GM18502 (cell line): ENCODE measurements at regions not wholly inside any gene's neighbourhood (a gene's known extent, or its start where the extent isn't known, plus 50 kb on each side); places are given as distances from the start of the nearest gene placed in this dataset.

Experiments used
- ATAC-seq: cut with Tn5 transposase; IDR thresholded peaks from one replicate; pipeline ENCODE4 v1.9.1; 2021; ENCODE audit warnings: mild to moderate bottlenecking; ENCODE audit not compliant: unreplicated experiment, poor library complexity

DNA sequence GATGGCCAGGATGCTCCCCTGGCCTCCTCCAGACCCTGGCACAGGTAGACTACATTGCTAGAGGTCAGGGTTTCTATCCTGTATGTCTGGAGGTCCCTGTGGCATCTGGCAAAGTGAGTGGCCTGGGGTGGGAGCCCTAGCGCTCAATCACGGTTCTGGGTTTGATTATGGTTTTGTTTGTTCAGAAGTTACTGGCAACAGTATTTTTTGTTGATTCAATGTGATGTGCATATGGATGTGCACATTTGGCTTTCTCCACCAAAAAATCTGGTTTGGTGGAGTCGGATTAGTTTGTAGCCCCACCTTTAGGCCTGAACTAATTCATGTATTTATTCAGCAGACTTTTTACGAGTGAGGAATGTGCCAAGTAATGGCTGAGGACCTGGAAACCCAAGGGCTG lies 109.7 kb downstream of the VEGFA start:
- no peak for ATAC-seq

DNA sequence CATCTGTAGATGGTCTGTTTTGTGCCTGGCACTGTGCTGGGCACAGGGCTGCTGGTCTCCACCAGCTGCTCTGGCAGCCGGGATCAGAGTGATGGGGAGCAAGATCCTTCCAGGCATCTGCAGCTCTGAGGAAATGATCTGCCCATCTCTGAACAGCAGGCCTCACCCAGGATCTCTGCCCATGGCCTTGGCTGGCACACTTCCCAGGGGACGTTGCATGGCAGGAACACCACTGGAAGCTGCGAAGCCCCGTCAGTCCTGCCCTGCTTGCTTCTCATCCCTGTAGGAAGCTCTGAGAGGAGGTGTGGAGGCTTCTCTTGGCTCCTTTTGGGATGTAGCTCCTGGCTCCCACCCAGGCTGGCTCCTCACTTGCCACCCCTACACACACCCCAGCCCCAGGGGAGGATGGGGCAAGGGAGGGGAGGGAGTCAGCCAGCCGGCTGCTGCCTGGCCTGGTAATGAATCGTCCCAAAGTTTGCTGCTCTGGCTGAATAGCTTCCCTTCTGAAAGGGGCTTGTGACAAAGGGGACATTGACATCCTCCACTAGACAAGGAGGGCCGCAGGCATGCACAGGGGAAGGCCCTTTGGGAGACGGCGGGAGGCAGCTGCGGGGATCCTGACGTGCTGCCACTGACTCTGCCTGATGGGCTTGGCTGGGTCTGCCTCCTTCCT lies 108.9 kb downstream of the VEGFA start:
- no peak for ATAC-seq

DNA sequence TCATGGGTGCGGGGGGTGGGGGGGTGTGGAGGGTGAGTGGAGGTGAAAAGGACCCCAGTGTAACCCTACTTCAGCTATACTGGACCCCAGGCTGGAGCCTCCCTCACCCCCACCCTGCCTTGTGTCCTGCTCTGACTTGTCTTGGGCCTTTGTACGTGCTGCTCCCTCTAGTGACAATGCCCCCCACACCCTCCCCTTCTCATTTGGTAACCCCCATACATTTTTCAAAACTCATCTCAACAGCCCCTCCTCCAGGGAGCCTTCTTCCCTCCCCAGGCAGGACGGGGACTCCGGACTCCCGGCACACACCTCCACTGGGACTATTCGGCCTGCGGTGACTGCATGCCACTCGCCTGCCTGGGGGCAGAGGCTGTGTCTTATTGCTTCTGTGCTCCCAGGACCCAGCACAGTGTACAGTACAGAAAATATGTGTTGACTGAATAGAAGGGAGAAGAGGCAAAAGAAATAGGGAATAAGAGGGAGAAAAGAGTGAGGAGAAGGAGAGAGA lies 108.2 kb downstream of the VEGFA start:
- no peak for ATAC-seq

DNA sequence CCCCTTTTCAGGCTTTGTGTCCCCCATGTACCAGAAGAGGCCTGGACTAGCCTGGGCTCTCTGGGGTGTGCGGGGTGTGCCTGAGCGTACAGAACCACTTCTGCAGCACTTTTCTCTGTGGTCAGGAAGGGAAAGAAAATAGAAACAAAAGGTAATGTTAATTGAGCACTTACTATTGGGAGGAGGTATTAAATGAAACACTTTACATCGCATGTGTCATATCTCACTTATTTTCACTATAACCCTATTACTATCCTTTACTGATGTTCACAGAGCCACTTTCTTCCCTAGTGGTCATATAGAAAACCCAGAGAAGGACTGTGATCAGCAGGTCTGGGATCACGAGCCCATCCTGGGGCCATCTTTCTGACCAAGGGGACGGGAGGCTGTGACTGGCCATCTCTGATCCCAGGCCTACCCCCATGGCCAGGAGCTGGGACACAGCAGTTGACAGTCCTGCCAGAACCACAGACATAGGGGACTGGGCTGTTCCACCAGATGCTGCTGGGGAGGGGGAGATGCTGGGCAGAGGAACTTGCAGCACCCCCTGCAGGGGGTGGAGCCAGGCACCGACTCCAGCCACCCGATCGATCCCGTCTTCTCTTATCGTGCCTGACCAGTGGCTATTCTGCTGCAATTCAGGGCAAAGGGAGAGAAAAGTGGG lies 107.6 kb downstream of the VEGFA start:
- ATAC-seq, result no peak

DNA sequence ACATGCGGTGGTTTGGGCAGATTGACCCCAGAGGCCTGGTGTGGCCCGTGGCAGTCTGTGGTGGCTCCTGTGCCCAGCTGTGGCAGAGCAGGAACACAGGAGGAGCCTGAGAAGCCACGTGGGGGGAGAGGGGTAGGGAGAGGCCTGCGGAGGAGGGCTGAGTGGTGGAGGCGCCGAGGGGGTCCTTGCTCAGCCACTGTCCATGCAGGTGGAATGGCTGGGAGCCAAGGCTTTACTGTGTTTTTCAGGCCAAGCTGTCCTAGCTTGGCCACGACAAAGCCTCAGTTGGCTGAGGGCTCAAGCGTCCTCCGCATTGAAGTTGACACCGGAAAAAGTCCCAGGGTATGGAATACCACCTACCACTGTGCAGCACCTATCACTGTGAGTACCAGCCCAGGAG lies 107.0 kb downstream of the VEGFA start:
- ATAC-seq, result no peak

DNA sequence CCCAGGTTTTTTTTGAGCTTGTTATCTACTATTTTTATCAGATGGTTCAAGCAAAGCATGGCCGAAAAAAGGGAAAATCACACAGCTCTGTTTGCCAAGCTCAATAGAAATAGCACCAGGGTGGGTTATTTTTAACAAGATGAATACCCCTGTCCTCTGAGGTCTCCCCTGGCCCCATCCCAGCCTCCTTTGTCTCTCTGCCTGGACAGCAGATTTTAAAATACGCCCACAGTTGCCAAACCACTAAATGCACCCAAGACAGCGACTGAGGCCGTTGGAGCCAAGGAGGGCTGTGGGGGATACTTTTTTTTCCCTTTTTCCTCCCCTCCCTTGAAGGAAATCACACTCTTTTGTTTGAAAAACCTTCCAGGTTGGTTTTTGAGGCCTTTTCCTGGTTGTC lies 106.6 kb downstream of the VEGFA start:
- no peak for ATAC-seq

DNA sequence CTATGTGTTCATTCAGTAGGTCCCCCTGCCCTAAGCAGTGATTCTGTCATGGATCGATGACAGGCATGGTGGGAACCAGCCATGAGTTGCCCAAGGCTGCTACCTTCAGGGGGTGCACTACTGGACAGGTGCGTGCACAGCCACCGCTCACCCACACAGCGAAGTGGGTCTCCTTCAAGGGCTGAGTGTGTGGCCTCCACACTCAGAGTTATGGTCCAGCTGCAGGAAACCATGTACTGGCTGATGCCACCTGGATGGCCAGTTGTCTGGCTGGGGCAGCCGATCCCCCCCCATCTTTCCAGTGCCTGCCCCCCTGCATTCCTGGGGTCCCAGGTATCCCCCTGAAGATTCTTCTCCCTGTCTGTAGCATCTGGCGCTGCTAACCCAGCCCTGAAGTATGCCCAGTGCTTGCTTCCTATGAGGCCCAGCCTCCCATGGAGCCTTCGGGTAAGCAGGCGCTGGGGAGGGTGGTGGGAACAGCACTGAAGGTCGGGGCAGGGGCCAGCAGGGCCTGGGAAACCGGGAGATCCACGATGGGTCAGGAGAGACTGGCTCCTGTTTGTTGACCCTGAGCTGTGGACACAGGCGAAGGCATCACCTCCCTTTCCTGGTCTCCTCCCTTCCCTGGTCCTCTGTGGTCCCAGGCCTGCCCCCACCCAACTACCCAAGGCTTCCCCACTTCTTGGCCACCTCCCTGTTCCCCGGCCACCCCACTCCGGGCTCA lies 106.0 kb downstream of the VEGFA start:
- ATAC-seq, result no peak

DNA sequence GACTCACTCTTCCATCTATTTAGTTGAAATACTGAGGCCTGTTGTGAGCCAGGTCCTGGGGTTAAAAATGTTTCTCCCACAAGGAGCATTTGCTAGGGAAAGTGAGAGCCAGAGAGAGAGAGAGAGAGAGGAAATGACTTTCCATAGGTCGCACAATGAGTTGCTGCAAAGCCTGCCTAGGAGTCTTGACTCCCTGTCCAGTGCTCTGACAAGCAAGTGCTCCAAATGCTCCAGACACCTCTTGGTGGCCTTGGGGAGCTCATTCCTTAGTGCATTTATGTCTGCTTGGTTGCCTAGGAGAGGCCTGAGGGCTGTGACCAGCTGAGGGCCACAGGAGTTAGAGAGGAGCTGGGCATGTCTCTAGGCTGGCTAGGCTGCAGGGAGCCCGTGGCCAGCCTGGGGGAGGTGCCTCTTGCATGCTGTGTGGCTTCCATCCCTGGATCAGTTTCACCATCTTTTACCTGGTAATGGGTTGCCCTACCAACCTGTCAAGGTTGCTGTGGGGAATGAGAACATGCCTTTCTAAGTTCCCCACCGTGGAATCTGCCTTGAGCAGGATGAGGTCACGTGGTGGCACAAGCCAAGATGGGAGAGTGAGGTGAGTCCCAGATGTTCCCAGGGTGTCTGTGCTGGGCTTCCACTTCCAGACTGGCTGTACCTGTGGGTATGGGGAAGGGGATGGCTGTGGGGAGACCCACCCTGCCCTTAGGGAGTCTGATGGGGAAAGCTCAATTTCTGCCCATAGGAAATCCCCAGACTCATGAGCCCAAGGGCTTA lies 105.0 kb downstream of the VEGFA start:
- no peak for ATAC-seq

DNA sequence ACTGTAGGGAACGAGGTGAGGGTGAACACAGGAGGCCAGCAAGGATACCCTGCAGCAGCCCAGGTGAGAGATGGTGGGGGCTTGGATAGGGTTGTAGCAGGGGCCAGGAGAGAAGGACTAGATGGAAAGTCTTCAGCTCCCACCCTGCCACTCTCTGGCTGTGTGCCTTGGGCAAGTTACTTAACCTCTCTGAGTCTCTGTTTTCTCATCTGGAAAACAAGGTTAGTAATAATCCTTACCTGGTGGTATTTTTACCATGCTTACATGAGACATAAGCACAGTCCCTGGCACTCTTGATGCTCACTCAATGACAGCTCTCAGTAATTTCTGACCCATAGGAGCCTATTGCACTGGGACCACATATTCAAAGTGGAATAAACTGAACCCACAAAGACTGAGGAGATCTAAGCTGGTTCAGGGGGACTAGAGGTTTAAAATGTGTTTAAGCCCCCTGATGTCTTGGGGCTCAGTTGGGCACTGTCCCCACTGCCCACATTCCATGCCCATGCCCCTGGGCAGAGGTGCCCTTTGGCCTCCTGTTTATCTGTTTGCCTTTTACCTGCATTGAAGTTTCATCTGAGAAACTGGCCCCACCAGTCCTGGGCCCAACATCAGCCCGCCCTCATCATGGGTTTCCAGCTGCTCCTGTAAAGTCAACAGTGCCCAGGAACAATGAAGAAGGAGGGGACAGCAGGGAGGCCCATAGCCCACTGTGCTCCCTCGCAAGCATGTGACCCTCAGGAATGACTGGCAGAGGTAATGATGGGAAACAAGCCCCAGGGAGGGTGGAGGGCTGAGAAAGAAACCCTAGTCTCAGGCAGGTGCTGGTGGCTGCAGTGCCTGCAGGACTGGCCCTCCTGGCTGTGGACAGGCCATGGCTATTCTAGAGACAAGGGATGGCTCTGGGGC lies 104.0 kb downstream of the VEGFA start:
- ATAC-seq, result no peak

DNA sequence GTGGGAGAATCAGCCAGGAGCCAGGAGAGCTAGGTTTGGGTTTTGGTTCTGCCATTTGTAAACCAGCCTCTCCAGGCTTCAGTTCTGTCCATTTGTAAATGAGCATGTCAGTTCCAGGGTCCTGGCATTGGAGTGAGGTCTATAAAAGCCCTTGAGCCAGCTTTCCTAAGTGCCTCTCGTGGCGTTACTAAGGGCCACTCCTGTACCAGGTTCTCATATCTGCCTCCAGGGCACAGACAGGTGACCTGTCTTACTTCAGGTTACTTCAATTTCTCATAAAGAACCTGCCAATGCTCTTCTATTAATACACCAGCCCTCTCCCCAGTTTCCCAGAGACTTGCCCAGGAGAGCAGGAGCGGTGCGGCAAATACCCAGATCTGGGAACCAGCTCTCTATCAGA lies 101.9 kb downstream of the VEGFA start:
- ATAC-seq, result no peak

DNA sequence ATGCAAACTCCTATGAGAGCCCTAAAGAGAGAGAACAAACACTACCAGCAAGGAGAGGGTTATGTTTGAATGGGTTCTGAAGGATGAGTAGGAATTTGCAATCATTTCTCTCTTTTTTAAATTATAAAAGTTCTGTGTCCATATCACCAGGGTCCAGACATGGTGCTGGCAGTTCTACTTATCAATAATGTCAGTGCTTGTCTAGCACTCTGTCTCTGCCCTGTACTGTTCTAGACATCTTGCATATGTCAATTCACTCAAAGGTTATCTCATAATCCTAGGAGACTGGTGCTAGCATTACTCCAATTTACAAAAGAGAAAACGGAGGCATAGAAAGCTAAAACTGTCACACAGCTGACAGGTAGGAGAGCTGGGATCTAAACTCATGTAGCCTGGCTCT lies 101.3 kb downstream of the VEGFA start:
- ATAC-seq, result no peak

DNA sequence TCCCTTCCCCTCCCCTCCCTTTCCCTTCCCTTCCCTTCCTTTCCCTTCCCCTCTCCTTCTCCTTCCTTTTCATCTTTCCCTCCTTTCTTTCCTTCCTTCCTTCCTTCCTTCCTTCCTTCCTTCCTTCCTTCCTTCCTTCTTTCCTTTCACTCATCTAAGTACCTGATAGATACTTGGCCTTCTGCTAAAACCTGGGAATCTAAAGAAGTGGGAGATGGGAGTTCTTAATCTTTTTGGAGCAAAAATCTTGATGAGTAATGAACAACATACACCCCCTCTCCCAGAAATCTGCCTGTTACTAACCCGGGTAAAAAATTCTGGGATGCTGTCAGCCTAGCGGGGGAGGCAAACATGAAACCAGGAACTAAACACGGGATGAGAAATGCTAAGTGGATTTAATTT lies 100.7 kb downstream of the VEGFA start:
- ATAC-seq, result no peak

DNA sequence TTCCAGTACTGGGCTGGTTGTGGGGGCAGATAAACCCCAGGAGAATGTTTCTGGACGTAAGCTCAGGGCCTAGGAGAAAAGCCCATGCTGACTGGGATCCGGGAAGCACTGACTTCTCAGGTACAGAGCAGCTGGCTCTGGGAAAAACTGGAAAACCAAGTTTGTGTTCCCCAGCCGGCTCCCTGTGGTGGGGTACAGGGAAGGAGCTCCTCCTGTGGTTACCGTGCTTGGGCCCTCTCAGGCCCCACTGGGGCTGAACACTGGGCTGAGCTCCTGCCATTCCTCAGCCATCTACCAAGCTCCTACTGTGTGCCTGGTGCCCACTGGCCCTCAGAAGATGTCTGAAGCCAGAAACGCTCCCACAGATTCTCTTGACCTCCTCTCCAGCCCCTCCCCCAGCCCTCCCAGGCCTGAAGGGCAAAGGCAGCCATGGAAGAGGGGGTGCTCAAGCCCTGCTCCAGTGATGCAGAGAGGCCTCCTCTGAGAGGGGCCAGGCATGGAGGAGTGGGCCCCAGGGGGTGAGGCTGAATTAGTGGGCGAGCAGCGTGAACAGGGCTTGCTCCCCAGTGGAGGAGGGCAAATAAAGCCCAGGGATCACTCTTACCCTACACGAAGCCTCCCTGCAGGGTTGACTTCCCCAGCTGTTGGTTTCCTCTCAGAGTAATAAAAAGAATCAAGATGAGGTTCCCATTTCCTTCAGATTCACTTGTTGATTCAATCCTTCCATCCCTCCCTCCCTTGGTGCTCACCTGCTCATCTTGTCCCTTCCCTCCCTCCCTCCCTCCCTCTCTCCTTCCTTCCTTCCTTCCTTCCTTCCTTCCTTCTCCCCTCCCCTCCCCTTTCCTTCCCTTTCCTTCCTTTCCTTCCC lies 100.0 kb downstream of the VEGFA start:
- no peak for ATAC-seq

DNA sequence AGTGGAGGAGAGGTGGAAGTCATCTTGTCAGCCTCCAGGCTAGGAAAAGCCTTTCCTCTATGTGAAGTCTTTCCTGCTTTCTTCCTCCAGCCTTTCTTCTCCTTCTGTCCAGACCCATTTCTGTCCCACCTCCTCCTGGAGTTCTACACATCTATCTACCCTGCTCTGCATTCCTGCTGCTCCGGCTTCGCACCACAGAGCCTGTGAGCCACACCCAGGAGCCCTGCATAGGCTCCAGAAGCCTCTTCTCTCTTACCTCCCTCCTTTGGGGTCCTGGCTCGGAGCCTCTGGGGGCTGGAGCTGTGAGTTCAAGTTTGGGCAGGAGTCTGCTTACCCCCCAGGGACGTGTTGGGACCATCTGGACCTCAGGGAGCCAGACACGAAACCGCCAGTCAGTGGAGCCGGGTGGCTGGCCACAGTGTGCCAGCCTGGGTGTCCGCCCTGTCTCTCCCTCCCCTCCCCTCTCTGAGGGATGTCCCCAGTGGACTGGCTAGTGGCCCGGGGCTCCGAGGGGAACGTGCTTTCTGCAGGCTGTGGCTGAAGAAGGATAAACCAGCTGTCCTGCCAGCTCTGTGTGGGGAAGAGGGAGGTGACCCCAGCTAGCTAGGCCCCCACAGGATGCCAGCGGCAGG lies 99.2 kb downstream of the VEGFA start:
- ATAC-seq, result no peak

DNA sequence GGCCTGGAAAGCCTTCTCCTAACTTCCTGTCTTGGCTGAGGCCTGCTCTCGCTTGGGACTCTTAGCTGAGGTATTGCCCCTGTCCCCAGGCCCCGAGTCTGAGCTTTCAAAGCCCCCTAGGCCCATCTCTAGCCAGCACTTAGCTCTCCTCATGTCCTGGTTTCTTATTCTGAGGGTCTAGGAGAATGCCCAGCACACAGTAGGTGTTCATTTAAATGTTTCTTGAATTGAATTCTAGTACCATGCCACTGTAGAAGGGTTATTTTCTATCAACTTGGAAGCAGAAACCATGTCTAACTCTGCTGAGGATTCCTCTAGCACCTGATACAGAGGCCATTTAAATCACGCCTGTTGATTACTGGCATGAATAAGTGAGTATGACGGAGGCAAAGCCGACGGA lies 98.5 kb downstream of the VEGFA start:
- no peak for ATAC-seq

DNA sequence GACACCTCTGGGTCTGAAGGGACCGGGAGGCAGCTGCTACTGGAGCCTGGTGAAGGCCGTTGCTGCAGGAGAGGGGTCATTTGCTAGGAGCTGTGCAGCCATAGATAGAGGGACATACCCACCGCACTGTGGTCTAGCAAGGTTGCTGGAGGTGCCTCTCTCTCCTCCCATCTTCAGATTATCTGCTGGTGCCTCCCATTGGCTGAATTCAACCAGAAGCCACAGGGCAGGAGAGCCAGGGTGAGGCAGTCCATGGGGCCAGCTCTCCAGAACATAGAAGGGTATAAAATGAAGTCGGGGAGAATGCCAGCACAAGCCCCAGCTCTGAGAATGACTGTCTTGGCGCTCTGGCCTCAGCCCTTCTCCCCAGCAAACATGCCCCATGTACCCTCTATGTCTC lies 98.0 kb downstream of the VEGFA start:
- ATAC-seq, result no peak

DNA sequence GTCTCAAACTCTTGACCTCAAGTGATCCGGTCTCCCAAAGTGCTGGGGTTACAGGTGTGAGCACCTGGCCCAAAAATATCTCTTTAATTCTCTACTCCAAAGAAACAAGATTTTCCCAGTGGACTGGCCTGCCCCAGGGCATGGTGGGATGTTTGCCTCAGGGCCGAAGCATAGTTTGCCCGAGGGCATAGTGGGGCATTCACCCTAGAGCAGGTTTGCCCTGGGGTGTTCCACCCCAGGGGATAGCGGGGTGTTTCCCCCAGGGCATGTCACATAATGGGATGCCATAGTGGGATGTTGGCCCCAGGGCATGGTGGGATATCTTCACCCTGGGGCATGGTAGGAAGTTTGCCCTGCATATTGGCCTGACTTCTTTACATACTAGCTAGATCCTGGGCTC lies 97.2 kb downstream of the VEGFA start:
- no peak for ATAC-seq

DNA sequence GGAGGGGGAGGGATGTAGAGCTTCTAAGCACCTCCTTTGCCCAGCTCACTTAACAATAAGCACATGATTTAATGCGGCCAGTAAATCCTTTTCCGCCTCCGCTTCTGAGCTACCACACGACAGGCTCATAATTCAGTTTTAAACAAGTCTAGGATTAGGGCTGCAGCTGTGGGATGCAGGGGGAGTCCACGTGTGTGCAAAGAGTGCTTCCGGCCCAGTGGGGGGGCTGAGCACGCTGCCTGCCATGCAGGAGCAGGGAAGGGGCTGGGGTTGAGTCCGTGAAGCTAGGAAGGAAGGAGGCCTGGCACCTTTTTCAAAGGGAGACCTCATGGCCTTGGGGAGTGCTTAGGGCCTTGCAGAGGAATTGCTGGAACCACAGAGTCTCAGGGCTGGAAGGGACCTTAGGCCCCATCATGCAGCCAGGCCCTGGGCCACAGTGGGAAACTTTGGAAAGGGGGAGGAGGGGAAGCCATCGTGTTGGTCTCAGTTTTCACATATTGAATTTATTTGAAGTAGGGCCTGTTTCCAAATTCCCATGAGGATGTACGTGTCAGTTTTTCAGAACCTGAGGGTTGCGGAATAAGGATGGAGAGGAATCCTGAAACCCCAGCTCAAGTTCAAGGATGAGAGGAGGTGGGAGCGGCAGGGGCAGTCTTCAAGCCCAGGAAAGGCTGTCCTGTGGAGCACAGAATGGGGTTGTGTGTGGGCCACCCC lies 96.1 kb downstream of the VEGFA start:
- ATAC-seq, result no peak
